ENCODE measurements at regions not wholly inside any gene's neighbourhood (a gene's known extent, or its start where the extent isn't known, plus 50 kb on each side); places are given as distances from the start of the nearest gene placed in this dataset.

DNA sequence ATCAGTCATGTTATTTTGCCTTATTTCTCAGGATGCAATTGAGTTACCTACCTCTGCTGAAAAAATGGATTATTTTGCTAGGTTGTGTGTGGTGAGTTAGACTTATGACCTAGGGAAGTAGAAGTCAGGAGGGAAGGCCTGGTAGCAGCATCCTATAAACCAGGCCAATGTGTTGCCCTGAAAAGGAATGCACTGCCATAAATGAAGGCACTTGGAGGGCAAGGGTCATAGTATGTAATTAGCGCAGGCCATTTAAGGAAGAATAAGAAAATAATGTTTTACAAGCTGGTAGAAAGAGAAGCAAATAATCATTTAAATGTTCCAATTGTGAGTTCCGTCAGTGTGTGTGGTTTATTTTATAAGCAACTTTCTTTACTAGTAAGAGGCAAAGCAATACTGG, 698.8 kb downstream of the KCNJ2 start:
- TF ChIP-seq CTCF (IDR thresholded peaks at IDR 0.05) = no peak
- no peak for TF ChIP-seq CEBPB (IDR thresholded peaks at IDR 0.05)
- TF ChIP-seq HDAC2 (IDR thresholded peaks at IDR 0.05) = no peak
- TF ChIP-seq POLR2AphosphoS2 (conservative IDR thresholded peaks at IDR 0.05; ENCODE audit: low read length) = no peak
- TF ChIP-seq JUNB (IDR thresholded peaks at IDR 0.05) = no peak
